Psoas muscle (tissue), 7 donors: ENCODE measurements at regions not wholly inside any gene's neighbourhood (a gene's known extent, or its start where the extent isn't known, plus 50 kb on each side); places are given as distances from the start of the nearest gene placed in this dataset.

Source experiments
- ATAC-seq, 4 donors: fragments of 200-7000 bp; cut with Tn5 transposase; one replicate each; pipeline ENCODE4 v1.9.1; 2020; ENCODE audit warnings: moderate library complexity in 3 of 4, mild to moderate bottlenecking in 2 of 4
- DNase-seq, 2 donors: peaks; one replicate each; pipeline ENCODE4 v3.0.0-alpha.2; 2020
- H3K27ac ChIP-seq: fragments of 200-600 bp; one replicate; pipeline ENCODE4 v1.8.0; 2022
- H3K27me3 ChIP-seq, 3 donors: fragments of 200-600 bp in 1 of 3; one replicate each; pipeline versions ENCODE4 v1.6.1 to v1.8.0; 2013 to 2022; ENCODE audit warnings: low read length in 2 of 3, mild to moderate bottlenecking in 2 of 3, moderate library complexity in 1 of 3; ENCODE audit not compliant: insufficient read depth in 3 of 3
- H3K36me3 ChIP-seq, 2 donors: fragments of 200-600 bp in 1 of 2; one replicate each; pipeline versions ENCODE4 v1.6.1 to v1.8.0; 2013 to 2022; ENCODE audit warnings: low read depth in 1 of 2, mild to moderate bottlenecking in 1 of 2, moderate library complexity in 1 of 2; ENCODE audit not compliant: insufficient read depth in 1 of 2
- H3K4me1 ChIP-seq: fragments of 200-600 bp; one replicate; pipeline ENCODE4 v1.8.0; 2022
- H3K4me3 ChIP-seq: fragments of 200-600 bp; one replicate; pipeline ENCODE4 v1.8.0; 2022; ENCODE audit warnings: mild to moderate bottlenecking
- H3K9me3 ChIP-seq: fragments of 200-600 bp; one replicate; pipeline ENCODE4 v1.8.0; 2022
- CTCF ChIP-seq: fragments of 200-600 bp; IDR thresholded peaks from one replicate; pipeline ENCODE4 v1.8.0; 2022; ENCODE audit warnings: antibody characterized with exemption
- WGBS, 3 donors: extraction: QIAGEN DNeasy Blood & Tissue Kit; methylation state at CpG; one replicate each; pipeline versions ENCODE4 v1.1.6 to v1.1.7; 2013; 5-methylcytosine and 5-hydroxymethylcytosine counted together
- intact Hi-C, 2 donors: fragments of 100-400 bp; cut with DNase I; formaldehyde crosslinking; loops; one replicate each; pipeline versions ENCODE4 v1.11.0 to v1.14.2; 2022
- donor health status: healthy with polysubstance abuse.
- donor health status: DM: no; HTN: no; CAD: no; lungs with moderate emphysema.
- donor health status: Bipolar disorder and iron deficiency.
- donor health status: healthy.
- donor health status: DM: yes; HTN: yes; CAD: no.
- donor health status: DM: no; HTN: no; CAD: no.
- donor health status: DM: yes; HTN: yes; CAD: no.

- DNase-seq (no peak), ATAC-seq (no peak)
- no peak overlapping the region for H3K27ac ChIP-seq
- H3K9me3 ChIP-seq: no peaks in the 10 kb centered on the region
- H3K4me3 ChIP-seq: no peak overlapping the region
- 94% methylated on average over 5 of the region's 5 CpGs for WGBS, 3 donors
- intact Hi-C loops: no loop called here
- H3K4me1 ChIP-seq: no peaks in the 10 kb centered on the region
- peaks cover 0 to 2% (median 0%) of the 10 kb centered on the region in 3 donors for H3K27me3 ChIP-seq
- TF ChIP-seq CTCF: no peak
- H3K36me3 ChIP-seq: no peaks in the 10 kb centered on the region
These were observed 80.8 kb downstream of the PLEKHG1 start for GRCh38 chr6:150680510-150680909.

GRCh38 chr6:150681578-150682395 is 82.1 kb downstream of the PLEKHG1 start:
- TF ChIP-seq CTCF: no peak
- Histone ChIP-seq H3K27ac (no peak overlapping the region), H3K4me1 (no peaks in the 10 kb centered on the region), H3K27me3 (no peaks in the 10 kb centered on the region), H3K4me3 (no peak overlapping the region), H3K9me3 (no peaks in the 10 kb centered on the region), H3K36me3 (no peaks in the 10 kb centered on the region)
- 83 to 84% (median 84%) methylated on average over 11 of the region's 11 CpGs for WGBS, 3 donors
- no peak for DNase-seq
- intact Hi-C loops: no loop called here
- no peak for ATAC-seq

GRCh38 chr6:150683320-150683719 is 83.6 kb downstream of the PLEKHG1 start:
- no peak for TF ChIP-seq CTCF
- peak; percentile 29 to 70 for DNase-seq
- 44 to 73% (median 45%) methylated on average over 8 of the region's 8 CpGs for WGBS, 3 donors
- peak; percentile 47 to 72 (median 72) for ATAC-seq
- Histone ChIP-seq H3K27me3 (no peaks in the 10 kb centered on the region), H3K4me3 (peak overlapping the region; percentile 58), H3K4me1 (no peaks in the 10 kb centered on the region), H3K9me3 (no peaks in the 10 kb centered on the region), H3K36me3 (no peaks in the 10 kb centered on the region), H3K27ac (peak overlapping the region; percentile 77)
- intact Hi-C loops: no loop called here

GRCh38 chr6:150684161-150684560 is 84.5 kb downstream of the PLEKHG1 start:
- H3K27ac ChIP-seq: peak overlapping the region; percentile 77
- DNase-seq: no peak
- intact Hi-C loops: no loop called here
- H3K9me3 ChIP-seq: no peaks in the 10 kb centered on the region
- peak in 1 of 4 donors; percentile 8 for ATAC-seq
- 74 to 81% (median 80%) methylated on average over 9 of the region's 9 CpGs for WGBS, 3 donors
- no peaks in the 10 kb centered on the region for H3K27me3 ChIP-seq
- peak overlapping the region; percentile 58 for H3K4me3 ChIP-seq
- TF ChIP-seq CTCF: no peak
- no peaks in the 10 kb centered on the region for H3K36me3 ChIP-seq
- H3K4me1 ChIP-seq: no peaks in the 10 kb centered on the region
